Right renal cortex interstitium (tissue), 3 donors: ENCODE measurements at regions not wholly inside any gene's neighbourhood (a gene's known extent, or its start where the extent isn't known, plus 50 kb on each side); places are given as distances from the start of the nearest gene placed in this dataset.

ENCODE experiments used
- DNase-seq, 3 donors: peaks; one replicate each; pipeline ENCODE4 v3.0.0-alpha.2; 2013; ENCODE audit warnings: low read depth in 3 of 3, low spot score in 2 of 3

GRCh38 chr5:93076096-93076495 is 504.9 kb downstream of the NR2F1-AS1 start:
- DNase-seq, result no peak

GRCh38 chr5:93073547-93073946 is 507.5 kb downstream of the NR2F1-AS1 start:
- DNase-seq, result no peak

- no peak for DNase-seq
Measured at GRCh38 chr5:93072831-93073459, 508.1 kb downstream of the NR2F1-AS1 start.

- no peak for DNase-seq
Measured at GRCh38 chr5:93071710-93072109, 509.3 kb downstream of the NR2F1-AS1 start.

- DNase-seq, result no peak
Measured at GRCh38 chr5:93070938-93071337, 510.1 kb downstream of the NR2F1-AS1 start.

GRCh38 chr5:93069276-93069675 is 511.7 kb downstream of the NR2F1-AS1 start:
- DNase-seq, result no peak

- DNase-seq, result no peak
Measured at GRCh38 chr5:93062548-93062947, 518.5 kb downstream of the NR2F1-AS1 start.

GRCh38 chr5:93058309-93058708 is 522.7 kb downstream of the NR2F1-AS1 start:
- no peak for DNase-seq

- DNase-seq, result no peak
Measured at GRCh38 chr5:93057311-93057710, 523.7 kb downstream of the NR2F1-AS1 start.

- no peak for DNase-seq
Measured at GRCh38 chr5:93055971-93056370, 525.0 kb downstream of the NR2F1-AS1 start.

- no peak for DNase-seq
Measured at GRCh38 chr5:93055561-93055960, 525.5 kb downstream of the NR2F1-AS1 start.

GRCh38 chr5:93054424-93055163 is 526.4 kb downstream of the NR2F1-AS1 start:
- DNase-seq, result no peak

- DNase-seq, result no peak
Measured at GRCh38 chr5:93053825-93054224, 527.2 kb downstream of the NR2F1-AS1 start.

GRCh38 chr5:93048858-93049257 is 532.2 kb downstream of the NR2F1-AS1 start:
- DNase-seq, result no peak

GRCh38 chr5:93044859-93045666 is 536.0 kb downstream of the NR2F1-AS1 start:
- DNase-seq, result no peak

GRCh38 chr5:93039888-93040287 is 541.1 kb downstream of the NR2F1-AS1 start:
- DNase-seq, result no peak

GRCh38 chr5:93034621-93035590 is 546.1 kb downstream of the NR2F1-AS1 start:
- peak; percentile 70 to 80 (median 75) for DNase-seq

- no peak for DNase-seq
Measured at GRCh38 chr5:93022796-93023447, 558.1 kb downstream of the NR2F1-AS1 start.

GRCh38 chr5:93022211-93022610 is 558.8 kb downstream of the NR2F1-AS1 start:
- no peak for DNase-seq

GRCh38 chr5:93019896-93020295 is 561.1 kb downstream of the NR2F1-AS1 start:
- DNase-seq, result no peak
